ENCODE measurements at regions not wholly inside any gene's neighbourhood (a gene's known extent, or its start where the extent isn't known, plus 50 kb on each side); places are given as distances from the start of the nearest gene placed in this dataset.

DNA sequence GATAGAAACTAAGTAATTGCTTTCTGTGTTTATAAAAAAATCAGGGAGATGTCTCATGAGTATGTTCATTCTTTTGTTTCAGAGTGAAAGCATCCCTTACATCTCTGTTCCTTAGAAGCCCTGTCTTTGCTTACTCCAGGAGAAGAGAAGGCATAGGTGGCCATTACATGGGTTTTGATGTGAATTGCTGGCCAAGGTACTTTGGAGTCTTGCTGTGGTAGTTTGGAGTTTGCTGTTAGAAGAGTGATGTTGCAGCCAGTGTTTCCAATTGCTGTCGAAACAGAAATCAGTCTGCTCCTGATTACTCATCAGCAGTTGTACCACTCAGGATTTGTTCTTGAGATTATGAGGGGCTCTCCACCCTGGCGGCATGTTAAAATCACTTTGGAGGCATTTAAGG, 97.8 kb upstream of the KLHL14 start:
- no peak for TF ChIP-seq ZNF274 (IDR thresholded peaks at IDR 0.05; ENCODE audit: low read depth, low read length)
- TF ChIP-seq, protein P1, sequence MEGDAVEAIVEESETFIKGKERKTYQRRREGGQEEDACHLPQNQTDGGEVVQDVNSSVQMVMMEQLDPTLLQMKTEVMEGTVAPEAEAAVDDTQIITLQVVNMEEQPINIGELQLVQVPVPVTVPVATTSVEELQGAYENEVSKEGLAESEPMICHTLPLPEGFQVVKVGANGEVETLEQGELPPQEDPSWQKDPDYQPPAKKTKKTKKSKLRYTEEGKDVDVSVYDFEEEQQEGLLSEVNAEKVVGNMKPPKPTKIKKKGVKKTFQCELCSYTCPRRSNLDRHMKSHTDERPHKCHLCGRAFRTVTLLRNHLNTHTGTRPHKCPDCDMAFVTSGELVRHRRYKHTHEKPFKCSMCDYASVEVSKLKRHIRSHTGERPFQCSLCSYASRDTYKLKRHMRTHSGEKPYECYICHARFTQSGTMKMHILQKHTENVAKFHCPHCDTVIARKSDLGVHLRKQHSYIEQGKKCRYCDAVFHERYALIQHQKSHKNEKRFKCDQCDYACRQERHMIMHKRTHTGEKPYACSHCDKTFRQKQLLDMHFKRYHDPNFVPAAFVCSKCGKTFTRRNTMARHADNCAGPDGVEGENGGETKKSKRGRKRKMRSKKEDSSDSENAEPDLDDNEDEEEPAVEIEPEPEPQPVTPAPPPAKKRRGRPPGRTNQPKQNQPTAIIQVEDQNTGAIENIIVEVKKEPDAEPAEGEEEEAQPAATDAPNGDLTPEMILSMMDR (IDR thresholded peaks at IDR 0.05 in 2 of 3, conservative IDR thresholded peaks at IDR 0.05 in 1 of 3; ENCODE audit: borderline replicate concordance in 1 of 3, insufficient read depth in 1 of 3, low read depth in 2 of 3, low read length in 2 of 3) = no peak
